Peyer's patch (tissue), 4 donors: ENCODE measurements at regions not wholly inside any gene's neighbourhood (a gene's known extent, or its start where the extent isn't known, plus 50 kb on each side); places are given as distances from the start of the nearest gene placed in this dataset.

Experiments used
- CTCF ChIP-seq, 6 experiments: fragments of 450-650 bp in 4 of 6; fragments of 200-600 bp in 2 of 6; sonication (generic) in 1 of 6; IDR thresholded peaks; one replicate each; pipeline ENCODE4 v1.5.1; 2017 to 2019; ENCODE audit warnings: antibody characterized with exemption in 6 of 6, mild to moderate bottlenecking in 3 of 6, moderate library complexity in 1 of 6
- POLR2A ChIP-seq, 2 donors: fragments of 450-650 bp; IDR thresholded peaks; one replicate each; pipeline ENCODE4 v1.5.1; 2017; ENCODE audit warnings: antibody characterized with exemption in 2 of 2, mild to moderate bottlenecking in 2 of 2, moderate library complexity in 2 of 2

DNA sequence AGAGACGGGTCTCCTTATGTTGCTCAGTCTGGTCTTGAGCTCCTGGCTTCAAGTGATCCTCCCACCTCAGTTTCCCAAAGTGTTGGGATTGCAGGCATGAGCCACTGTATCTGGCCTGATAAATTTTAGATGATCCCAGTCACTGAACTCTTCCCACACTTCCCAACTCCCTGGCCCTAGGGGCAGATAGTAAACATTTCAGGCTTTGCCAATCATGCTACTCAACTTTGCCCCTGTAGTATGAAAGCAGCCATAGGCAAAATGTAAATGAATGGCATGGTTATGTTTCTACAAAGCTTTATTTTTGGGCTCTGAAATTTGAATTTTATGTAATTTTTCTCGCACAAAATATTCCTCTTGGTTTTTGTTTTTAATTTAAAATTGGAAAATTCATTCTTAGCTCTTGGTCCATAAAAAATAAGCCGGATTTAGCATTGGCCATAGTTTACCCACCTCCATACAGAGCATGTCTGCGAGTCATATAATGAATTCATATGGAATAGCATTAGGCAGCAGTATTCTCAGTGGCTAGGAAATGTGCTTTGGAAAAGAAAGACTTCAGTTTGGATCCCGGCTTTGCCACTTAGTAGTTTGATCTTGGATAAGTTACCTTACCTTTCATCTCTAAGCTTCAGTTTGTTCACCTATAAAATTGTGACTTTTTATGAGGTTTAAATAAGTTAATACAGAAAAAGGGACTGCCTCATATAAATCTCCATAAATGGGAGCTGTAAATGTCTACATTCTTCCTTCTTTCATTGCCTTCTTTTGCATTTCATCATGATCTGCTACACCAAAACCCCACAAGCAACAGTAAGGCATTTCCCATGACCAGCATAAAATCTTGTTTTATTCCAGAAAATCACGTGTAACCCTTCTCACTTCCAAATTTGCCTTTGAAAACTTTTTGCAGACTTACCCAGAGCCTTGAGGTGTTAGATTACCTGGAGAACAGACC lies 360.3 kb upstream of the TPM1 start:
- TF ChIP-seq CTCF (IDR thresholded peaks at IDR 0.05), result no peak
- TF ChIP-seq POLR2A (IDR thresholded peaks at IDR 0.05), result no peak
